ENCODE measurements at regions not wholly inside any gene's neighbourhood (a gene's known extent, or its start where the extent isn't known, plus 50 kb on each side); places are given as distances from the start of the nearest gene placed in this dataset.

DNA sequence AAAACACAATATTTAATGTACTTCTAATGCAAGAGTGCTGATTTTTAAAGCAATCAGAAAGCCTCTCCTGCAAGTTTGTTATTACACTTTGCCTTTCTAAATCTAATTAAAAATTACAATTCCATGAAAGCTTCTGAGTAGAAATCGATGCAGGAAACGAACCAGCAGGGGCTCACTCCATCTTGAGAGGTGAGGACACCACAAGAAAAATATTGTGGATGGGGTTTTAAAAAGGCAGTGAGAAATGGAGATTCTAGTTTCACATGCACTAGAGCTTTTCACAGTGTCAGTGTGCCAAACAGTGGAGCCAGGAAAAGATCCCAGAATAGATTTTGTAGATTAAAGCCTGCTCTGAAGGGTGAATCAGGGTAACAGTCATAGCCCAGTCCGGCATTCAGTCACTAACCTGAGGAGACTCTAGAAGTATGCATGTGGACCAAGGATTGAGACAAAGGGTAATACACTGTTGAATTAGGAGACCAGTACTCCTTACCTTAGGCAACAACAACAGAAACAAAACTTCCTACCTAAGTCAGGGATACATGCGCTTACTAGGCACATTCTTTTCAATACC is 362.3 kb downstream of the NAF1 start:
- in situ Hi-C loops (cut with MboI) (no loop called here), intact Hi-C loops (cut with micrococcal nuclease; ENCODE audit: unreplicated experiment) (no loop called here)
- Histone ChIP-seq H3K4me1 (ENCODE audit: control insufficient read depth, insufficient read depth, low read length) (no peaks in the 10 kb centered on the region), H3K4me3 (no peak overlapping the region), H3K27ac (ENCODE audit: control insufficient read depth, insufficient read depth) (no peak overlapping the region), H3K36me3 (ENCODE audit: control insufficient read depth in 2 of 2, insufficient read depth in 2 of 2, low read length in 1 of 2) (no peaks in the 10 kb centered on the region), H2AFZ (ENCODE audit: control insufficient read depth, low read depth, low read length) (no peak overlapping the region), H3K4me2 (ENCODE audit: control insufficient read depth, insufficient read depth) (no peak overlapping the region), H3K9ac (ENCODE audit: control insufficient read depth, insufficient read depth, low read length) (no peak overlapping the region), H3K27me3 (replicated peaks in 1 of 2; ENCODE audit: control insufficient read depth in 2 of 2, insufficient read depth in 2 of 2, low read length in 1 of 2) (no peaks in the 10 kb centered on the region), H3K79me2 (ENCODE audit: control insufficient read depth, insufficient read depth, low read length) (no peaks in the 10 kb centered on the region), H4K20me1 (ENCODE audit: control insufficient read depth, insufficient read depth) (no peaks in the 10 kb centered on the region), H3K9me3 (replicated peaks; ENCODE audit: control insufficient read depth, insufficient read depth, low read length) (no peaks in the 10 kb centered on the region)
- no peak for DNase-seq (ENCODE audit: low read depth, low spot score)
- no peak for ATAC-seq
- SMC1A ChIA-PET (ENCODE audit: uncharacterized antibody, unreplicated experiment), result no interaction called here
- RAD21 ChIA-PET (ENCODE audit: unreplicated experiment), result no interaction called here
- 38% methylated on average over 4 of the region's 4 CpGs for WGBS (ENCODE audit: insufficient coverage, insufficient replicate concordance, low lambda C conversion rate, missing lambda C conversion rate)
- CTCF ChIA-PET, result no interaction called here
- TF ChIP-seq STAT1 (conservative IDR thresholded peaks at IDR 0.05) (no peak), KDM1A (IDR thresholded peaks at IDR 0.05; ENCODE audit: borderline replicate concordance) (no peak), HDAC6 (IDR thresholded peaks at IDR 0.05; ENCODE audit: unreplicated experiment) (no peak), CHD1 (IDR thresholded peaks at IDR 0.05; ENCODE audit: low read depth, low read length) (no peak), EGR1 (IDR thresholded peaks at IDR 0.05; ENCODE audit: borderline replicate concordance in 1 of 2, low read depth in 2 of 2, low read length in 2 of 2) (no peak), BCL11A (IDR thresholded peaks at IDR 0.05; ENCODE audit: low read depth, low read length) (no peak)
- no peak for FAIRE-seq
- POLR2A ChIA-PET, result no interaction called here
- no TSS peak for BruUV-seq (replicated peaks)

DNA sequence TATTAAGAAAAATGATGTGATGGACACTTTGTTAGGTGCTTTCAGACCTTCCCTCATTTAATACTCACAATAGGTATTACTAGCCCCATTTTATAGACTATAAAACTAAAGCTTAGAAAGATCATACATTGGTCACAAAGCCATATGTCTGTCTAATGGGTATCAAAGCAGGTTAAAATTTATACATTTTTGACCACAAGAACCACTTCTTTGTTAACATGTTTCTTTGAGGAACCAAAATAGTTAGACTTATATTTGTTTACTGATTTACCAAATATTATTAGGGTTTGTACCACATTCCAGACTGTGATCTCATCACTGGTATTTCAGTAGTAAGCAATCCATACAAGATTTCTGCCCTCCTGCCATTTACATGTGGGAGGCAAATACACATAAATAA is 363.3 kb downstream of the NAF1 start:
- Histone ChIP-seq H3K4me1 (ENCODE audit: control insufficient read depth, insufficient read depth, low read length) (no peaks in the 10 kb centered on the region), H3K4me2 (ENCODE audit: control insufficient read depth, insufficient read depth) (no peak overlapping the region), H2AFZ (ENCODE audit: control insufficient read depth, low read depth, low read length) (no peak overlapping the region), H4K20me1 (ENCODE audit: control insufficient read depth, insufficient read depth) (no peaks in the 10 kb centered on the region), H3K36me3 (ENCODE audit: control insufficient read depth in 2 of 2, insufficient read depth in 2 of 2, low read length in 1 of 2) (no peaks in the 10 kb centered on the region), H3K4me3 (no peak overlapping the region), H3K27me3 (replicated peaks in 1 of 2; ENCODE audit: control insufficient read depth in 2 of 2, insufficient read depth in 2 of 2, low read length in 1 of 2) (no peaks in the 10 kb centered on the region), H3K9ac (ENCODE audit: control insufficient read depth, insufficient read depth, low read length) (no peak overlapping the region), H3K79me2 (ENCODE audit: control insufficient read depth, insufficient read depth, low read length) (no peaks in the 10 kb centered on the region), H3K27ac (ENCODE audit: control insufficient read depth, insufficient read depth) (no peak overlapping the region), H3K9me3 (replicated peaks; ENCODE audit: control insufficient read depth, insufficient read depth, low read length) (no peaks in the 10 kb centered on the region)
- BruUV-seq (replicated peaks), result no TSS peak
- CTCF ChIA-PET, result no interaction called here
- FAIRE-seq (no peak), ATAC-seq (no peak), DNase-seq (ENCODE audit: low read depth, low spot score) (no peak)
- intact Hi-C loops (cut with micrococcal nuclease; ENCODE audit: unreplicated experiment) (no loop called here), in situ Hi-C loops (cut with MboI) (no loop called here)
- POLR2A ChIA-PET, result no interaction called here
- RAD21 ChIA-PET (ENCODE audit: unreplicated experiment), result no interaction called here
- SMC1A ChIA-PET (ENCODE audit: uncharacterized antibody, unreplicated experiment), result interaction anchor here (1.1 kb wide), 1 partner anchor 34 kb away, joined by 3 read pairs; no protein-coding TSS in a partner anchor
- TF ChIP-seq, protein P1, sequence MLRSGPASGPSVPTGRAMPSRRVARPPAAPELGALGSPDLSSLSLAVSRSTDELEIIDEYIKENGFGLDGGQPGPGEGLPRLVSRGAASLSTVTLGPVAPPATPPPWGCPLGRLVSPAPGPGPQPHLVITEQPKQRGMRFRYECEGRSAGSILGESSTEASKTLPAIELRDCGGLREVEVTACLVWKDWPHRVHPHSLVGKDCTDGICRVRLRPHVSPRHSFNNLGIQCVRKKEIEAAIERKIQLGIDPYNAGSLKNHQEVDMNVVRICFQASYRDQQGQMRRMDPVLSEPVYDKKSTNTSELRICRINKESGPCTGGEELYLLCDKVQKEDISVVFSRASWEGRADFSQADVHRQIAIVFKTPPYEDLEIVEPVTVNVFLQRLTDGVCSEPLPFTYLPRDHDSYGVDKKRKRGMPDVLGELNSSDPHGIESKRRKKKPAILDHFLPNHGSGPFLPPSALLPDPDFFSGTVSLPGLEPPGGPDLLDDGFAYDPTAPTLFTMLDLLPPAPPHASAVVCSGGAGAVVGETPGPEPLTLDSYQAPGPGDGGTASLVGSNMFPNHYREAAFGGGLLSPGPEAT (IDR thresholded peaks at IDR 0.05; ENCODE audit: low read depth), result no peak
- TF ChIP-seq ZNF24 (IDR thresholded peaks at IDR 0.05), result no peak
- no peak for TF ChIP-seq EZH2 (IDR thresholded peaks at IDR 0.05; ENCODE audit: borderline replicate concordance, control insufficient read depth, low read depth, low read length)
- TF ChIP-seq, protein P2, sequence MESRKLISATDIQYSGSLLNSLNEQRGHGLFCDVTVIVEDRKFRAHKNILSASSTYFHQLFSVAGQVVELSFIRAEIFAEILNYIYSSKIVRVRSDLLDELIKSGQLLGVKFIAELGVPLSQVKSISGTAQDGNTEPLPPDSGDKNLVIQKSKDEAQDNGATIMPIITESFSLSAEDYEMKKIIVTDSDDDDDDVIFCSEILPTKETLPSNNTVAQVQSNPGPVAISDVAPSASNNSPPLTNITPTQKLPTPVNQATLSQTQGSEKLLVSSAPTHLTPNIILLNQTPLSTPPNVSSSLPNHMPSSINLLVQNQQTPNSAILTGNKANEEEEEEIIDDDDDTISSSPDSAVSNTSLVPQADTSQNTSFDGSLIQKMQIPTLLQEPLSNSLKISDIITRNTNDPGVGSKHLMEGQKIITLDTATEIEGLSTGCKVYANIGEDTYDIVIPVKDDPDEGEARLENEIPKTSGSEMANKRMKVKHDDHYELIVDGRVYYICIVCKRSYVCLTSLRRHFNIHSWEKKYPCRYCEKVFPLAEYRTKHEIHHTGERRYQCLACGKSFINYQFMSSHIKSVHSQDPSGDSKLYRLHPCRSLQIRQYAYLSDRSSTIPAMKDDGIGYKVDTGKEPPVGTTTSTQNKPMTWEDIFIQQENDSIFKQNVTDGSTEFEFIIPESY (IDR thresholded peaks at IDR 0.05), result no peak
- TF ChIP-seq RBBP5 (conservative IDR thresholded peaks at IDR 0.05), result no peak
- no peak for TF ChIP-seq SMAD1 (IDR thresholded peaks at IDR 0.05; ENCODE audit: low read depth, partially characterized antibody)
- no peak for TF ChIP-seq POU2F2 (IDR thresholded peaks at IDR 0.05; ENCODE audit: borderline replicate concordance, low read depth, low read length)
- no peak for TF ChIP-seq KLF5 (IDR thresholded peaks at IDR 0.05; ENCODE audit: partially characterized antibody)
- no peak for TF ChIP-seq PAX8 (IDR thresholded peaks at IDR 0.05)
- no peak for TF ChIP-seq CREM (IDR thresholded peaks at IDR 0.05; ENCODE audit: low read depth)
- TF ChIP-seq MEF2B (IDR thresholded peaks at IDR 0.05; ENCODE audit: partially characterized antibody, poor library complexity, severe bottlenecking), result no peak
- no peak for TF ChIP-seq RUNX3 (IDR thresholded peaks at IDR 0.05; ENCODE audit: low read length)
- TF ChIP-seq HDAC6 (IDR thresholded peaks at IDR 0.05; ENCODE audit: unreplicated experiment), result no peak

Data from GM12878 (cell line).